NB4 (cell line): ENCODE measurements at regions not wholly inside any gene's neighbourhood (a gene's known extent, or its start where the extent isn't known, plus 50 kb on each side); places are given as distances from the start of the nearest gene placed in this dataset.

Source experiments
- CTCF ChIP-seq: IDR thresholded peaks from one replicate; pipeline ENCODE4 v1.5.1; 2012; ENCODE audit warnings: low read depth, low read length
- MAX ChIP-seq: IDR thresholded peaks from 2 replicates; pipeline ENCODE4 v1.6.1; 2011; ENCODE audit warnings: low read depth, low read length
- POLR2A ChIP-seq: IDR thresholded peaks from 2 replicates; pipeline ENCODE4 v1.6.1; 2011; ENCODE audit warnings: mild to moderate bottlenecking; ENCODE audit not compliant: insufficient read length; ENCODE audit errors: extremely low read depth

- TF ChIP-seq CTCF, result no peak
- TF ChIP-seq POLR2A, result no peak
- TF ChIP-seq MAX, result no peak
These were observed 949.7 kb upstream of the TENM3 start for GRCh38 chr4:181293541-181293940.
